ENCODE measurements at regions not wholly inside any gene's neighbourhood (a gene's known extent, or its start where the extent isn't known, plus 50 kb on each side); places are given as distances from the start of the nearest gene placed in this dataset.

GRCh38 chr13:22135446-22135845 is 464.6 kb downstream of the FGF9 start:
- ATAC-seq (no peak), DNase-seq (ENCODE audit: low read depth, low spot score) (no peak)
- ChIA-PET CTCF (no interaction called here), RAD21 (ENCODE audit: low non-redundant PET in 1 of 2, low total read pairs in 2 of 2, uncharacterized antibody in 2 of 2, unreplicated experiment in 2 of 2) (no interaction called here), POLR2A (no interaction called here)
- Histone ChIP-seq H3K4me1 (ENCODE audit: control insufficient read depth in 1 of 2, insufficient read depth in 2 of 2, low read length in 2 of 2) (no peaks in the 10 kb centered on the region), H3K27me3 (ENCODE audit: insufficient read depth, low read length) (0 out of 2 replicates have a peak, but pooled peaks cover 13% of the 10 kb centered on the region), H4K20me1 (ENCODE audit: insufficient read depth) (no peaks in the 10 kb centered on the region), H3K36me3 (ENCODE audit: control insufficient read depth in 1 of 2, insufficient read depth in 2 of 2, low read length in 2 of 2) (no peaks in the 10 kb centered on the region), H3K27ac (ENCODE audit: low read depth, low read length) (no peak overlapping the region), H3K79me2 (ENCODE audit: insufficient read depth, low read length) (no peaks in the 10 kb centered on the region), H3K4me3 (replicated peaks in 1 of 2; ENCODE audit: low read depth in 1 of 2, low read length in 2 of 2) (no peak overlapping the region), H3K9me2 (ENCODE audit: insufficient read depth) (no peaks in the 10 kb centered on the region), H3K4me2 (ENCODE audit: low read length) (no peak overlapping the region), H3K9me3 (ENCODE audit: control insufficient read depth in 1 of 2, insufficient read depth in 1 of 2, low read depth in 1 of 2, low read length in 2 of 2) (no peaks in the 10 kb centered on the region), H2AFZ (ENCODE audit: low read depth, low read length, poor library complexity, severe bottlenecking) (no peak overlapping the region), H3K9ac (ENCODE audit: low read length) (no peak overlapping the region)
- no peak for TF ChIP-seq SRF (IDR thresholded peaks at IDR 0.05; ENCODE audit: low read depth)
- TF ChIP-seq EZH2 (IDR thresholded peaks at IDR 0.05) = no peak
- TF ChIP-seq SIN3A (IDR thresholded peaks at IDR 0.05; ENCODE audit: low read depth) = no peak
- no peak for TF ChIP-seq FOSL1 (IDR thresholded peaks at IDR 0.05; ENCODE audit: low read depth)
- TF ChIP-seq RAD21 (IDR thresholded peaks at IDR 0.05; ENCODE audit: low read depth) = no peak
- BruUV-seq (replicated peaks) = no TSS peak
- intact Hi-C loops (cut with micrococcal nuclease) = no loop called here

DNA sequence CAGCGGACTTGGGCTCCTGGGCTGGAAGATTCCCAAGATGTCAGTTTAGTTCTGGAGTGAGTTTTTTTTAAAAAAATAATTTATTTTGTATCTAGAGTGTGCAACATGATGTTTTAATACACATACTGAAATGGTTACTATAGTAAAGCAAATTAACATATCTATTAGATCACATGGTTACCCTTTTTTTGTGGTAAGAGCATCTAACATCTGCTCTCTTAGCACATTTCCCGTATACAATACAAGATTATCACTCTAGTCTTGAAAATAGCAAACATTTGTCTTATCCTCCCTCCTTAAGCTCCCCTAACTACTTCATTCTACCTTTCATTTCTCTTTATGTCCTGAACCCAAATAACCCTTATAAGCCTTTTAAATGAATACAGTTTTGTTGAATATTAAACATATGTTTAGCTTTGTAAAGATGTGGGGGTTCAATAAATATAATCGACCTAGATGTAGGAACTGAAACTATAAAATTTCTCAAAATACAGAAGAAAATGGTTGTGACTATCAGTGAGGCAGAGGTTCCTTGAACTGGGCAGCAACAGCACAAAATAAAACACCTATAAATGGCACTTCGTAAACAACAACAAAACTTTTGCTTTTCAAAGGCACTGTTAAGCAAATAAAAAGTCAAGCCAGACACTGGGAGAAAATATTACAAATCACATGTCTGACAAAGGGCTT is 466.6 kb downstream of the FGF9 start:
- Histone ChIP-seq H3K9me3 (ENCODE audit: control insufficient read depth in 1 of 2, insufficient read depth in 1 of 2, low read depth in 1 of 2, low read length in 2 of 2) (no peaks in the 10 kb centered on the region), H3K9ac (ENCODE audit: low read length) (no peak overlapping the region), H3K4me2 (ENCODE audit: low read length) (no peak overlapping the region), H3K79me2 (ENCODE audit: insufficient read depth, low read length) (no peaks in the 10 kb centered on the region), H4K20me1 (ENCODE audit: insufficient read depth) (no peaks in the 10 kb centered on the region), H3K4me1 (ENCODE audit: control insufficient read depth in 1 of 2, insufficient read depth in 2 of 2, low read length in 2 of 2) (no peaks in the 10 kb centered on the region), H3K36me3 (ENCODE audit: control insufficient read depth in 1 of 2, insufficient read depth in 2 of 2, low read length in 2 of 2) (no peaks in the 10 kb centered on the region), H3K27ac (ENCODE audit: low read depth, low read length) (no peak overlapping the region), H3K9me2 (ENCODE audit: insufficient read depth) (no peaks in the 10 kb centered on the region), H2AFZ (ENCODE audit: low read depth, low read length, poor library complexity, severe bottlenecking) (no peak overlapping the region), H3K27me3 (ENCODE audit: insufficient read depth, low read length) (peaks cover 13% of the 10 kb centered on the region; the same call in 1 of the 2 replicates), H3K4me3 (replicated peaks in 1 of 2; ENCODE audit: low read depth in 1 of 2, low read length in 2 of 2) (no peak overlapping the region)
- TF ChIP-seq MAX (IDR thresholded peaks at IDR 0.05) (no peak), POLR2AphosphoS5 (IDR thresholded peaks at IDR 0.05; ENCODE audit: low read depth, low read length) (no peak), REST (IDR thresholded peaks at IDR 0.05; ENCODE audit: low read depth) (no peak), CEBPB (IDR thresholded peaks at IDR 0.05; ENCODE audit: low read depth) (no peak)
- DNase-seq (ENCODE audit: low read depth, low spot score) (no peak), ATAC-seq (no peak)
- CTCF ChIA-PET = no interaction called here
- intact Hi-C loops (cut with micrococcal nuclease) = no loop called here
- RAD21 ChIA-PET (ENCODE audit: low non-redundant PET in 1 of 2, low total read pairs in 2 of 2, uncharacterized antibody in 2 of 2, unreplicated experiment in 2 of 2) = no interaction called here
- no TSS peak for BruUV-seq (replicated peaks)
- POLR2A ChIA-PET = no interaction called here

Measured in HCT116 (cell line).